Nephron progenitor cell (in vitro differentiated cells): ENCODE measurements at regions not wholly inside any gene's neighbourhood (a gene's known extent, or its start where the extent isn't known, plus 50 kb on each side); places are given as distances from the start of the nearest gene placed in this dataset.
A peak's percentile ranks its signal among the peaks of the same experiment; 100 is the strongest.

Experiments used
- DNase-seq: peaks from one replicate; pipeline ENCODE4 v3.0.0; 2021
- H3K27ac Mint-ChIP-seq: 2 replicates; pipeline ENCODE4 v1.8.0; 2021; ENCODE audit warnings: mild to moderate bottlenecking, moderate library complexity, mixed read lengths
- H3K27me3 Mint-ChIP-seq: 2 replicates; pipeline ENCODE4 v1.8.0; 2021; ENCODE audit warnings: mild to moderate bottlenecking, low read depth, mixed read lengths; ENCODE audit not compliant: poor library complexity
- H3K36me3 Mint-ChIP-seq: 2 replicates; pipeline ENCODE4 v1.8.0; 2021; ENCODE audit warnings: low read depth, mixed read lengths
- H3K4me1 Mint-ChIP-seq: 2 replicates; pipeline ENCODE4 v1.8.0; 2021; ENCODE audit warnings: mixed read lengths
- H3K4me3 Mint-ChIP-seq: 2 replicates; pipeline ENCODE4 v1.8.0; 2021; ENCODE audit warnings: mild to moderate bottlenecking, moderate library complexity, mixed read lengths
- H3K9me3 Mint-ChIP-seq: 2 replicates; pipeline ENCODE4 v1.8.0; 2021; ENCODE audit warnings: mild to moderate bottlenecking, moderate library complexity, mixed read lengths
- CTCF ChIP-seq: fragments of 200-600 bp; sonication (generic); IDR thresholded peaks from 2 replicates; pipeline ENCODE4 v1.5.0; 2021; ENCODE audit warnings: antibody characterized with exemption

GRCh38 chr5:155285706-155286105 lies 272.2 kb downstream of the KIF4B start:
- no peaks in the 10 kb centered on the region for H3K9me3 Mint-ChIP-seq
- peaks cover 4% of the 10 kb centered on the region for H3K27me3 Mint-ChIP-seq
- no peak overlapping the region for H3K27ac Mint-ChIP-seq
- TF ChIP-seq CTCF: no peak
- no peaks in the 10 kb centered on the region for H3K36me3 Mint-ChIP-seq
- DNase-seq: no peak
- H3K4me1 Mint-ChIP-seq: peaks cover 5% of the 10 kb centered on the region
- H3K4me3 Mint-ChIP-seq: no peak overlapping the region

- no peak for DNase-seq
- Mint-ChIP-seq H3K36me3 (no peaks in the 10 kb centered on the region), H3K27ac (no peak overlapping the region), H3K27me3 (peaks cover 4% of the 10 kb centered on the region), H3K9me3 (no peaks in the 10 kb centered on the region), H3K4me1 (peaks cover 22% of the 10 kb centered on the region), H3K4me3 (no peak overlapping the region)
- no peak for TF ChIP-seq CTCF
These were observed 277.4 kb downstream of the KIF4B start for GRCh38 chr5:155290937-155291336.

GRCh38 chr5:155293605-155294178 lies 280.1 kb downstream of the KIF4B start:
- Mint-ChIP-seq H3K4me1 (peaks cover 22% of the 10 kb centered on the region), H3K27me3 (peaks cover 4% of the 10 kb centered on the region), H3K36me3 (no peaks in the 10 kb centered on the region), H3K9me3 (no peaks in the 10 kb centered on the region), H3K4me3 (no peak overlapping the region), H3K27ac (no peak overlapping the region)
- no peak for DNase-seq
- no peak for TF ChIP-seq CTCF

- TF ChIP-seq CTCF: no peak
- H3K27me3 Mint-ChIP-seq: peaks cover 4% of the 10 kb centered on the region
These were observed 281.6 kb downstream of the KIF4B start for GRCh38 chr5:155295111-155295510.

GRCh38 chr5:155299386-155300005 lies 285.9 kb downstream of the KIF4B start:
- Mint-ChIP-seq H3K27ac (no peak overlapping the region), H3K36me3 (no peaks in the 10 kb centered on the region), H3K9me3 (no peaks in the 10 kb centered on the region), H3K4me1 (peaks cover 9% of the 10 kb centered on the region), H3K4me3 (no peak overlapping the region), H3K27me3 (peaks cover 5% of the 10 kb centered on the region)
- no peak for DNase-seq
- TF ChIP-seq CTCF: no peak

More at GRCh38 chr5:155295111-155295510, 281.6 kb downstream of the KIF4B start:
- no peak for DNase-seq
- Mint-ChIP-seq H3K4me3 (no peak overlapping the region), H3K4me1 (peaks cover 22% of the 10 kb centered on the region), H3K9me3 (no peaks in the 10 kb centered on the region), H3K36me3 (no peaks in the 10 kb centered on the region), H3K27ac (peak overlapping the region; percentile 59)

- peaks cover 6% of the 10 kb centered on the region for H3K27me3 Mint-ChIP-seq
- H3K4me1 Mint-ChIP-seq: no peaks in the 10 kb centered on the region
- H3K27ac Mint-ChIP-seq: no peak overlapping the region
- DNase-seq: no peak
- H3K36me3 Mint-ChIP-seq: no peaks in the 10 kb centered on the region
- no peaks in the 10 kb centered on the region for H3K9me3 Mint-ChIP-seq
- no peak for TF ChIP-seq CTCF
- no peak overlapping the region for H3K4me3 Mint-ChIP-seq
These were observed 289.6 kb downstream of the KIF4B start for GRCh38 chr5:155303120-155303519.
